Stimulated activated CD8-positive, alpha-beta memory T cell treated with anti-CD3 and anti-CD28 coated beads, Interleukin-7, amount 100 ng/mL, for 48 hours (primary cell): ENCODE measurements at regions not wholly inside any gene's neighbourhood (a gene's known extent, or its start where the extent isn't known, plus 50 kb on each side); places are given as distances from the start of the nearest gene placed in this dataset.

Experiments used
- DNase-seq, 2 donors: peaks; one replicate each; pipeline ENCODE4 v3.0.0-alpha.2; 2020; ENCODE audit warnings: low read depth in 1 of 2; ENCODE audit errors: extremely low read depth in 1 of 2

DNA sequence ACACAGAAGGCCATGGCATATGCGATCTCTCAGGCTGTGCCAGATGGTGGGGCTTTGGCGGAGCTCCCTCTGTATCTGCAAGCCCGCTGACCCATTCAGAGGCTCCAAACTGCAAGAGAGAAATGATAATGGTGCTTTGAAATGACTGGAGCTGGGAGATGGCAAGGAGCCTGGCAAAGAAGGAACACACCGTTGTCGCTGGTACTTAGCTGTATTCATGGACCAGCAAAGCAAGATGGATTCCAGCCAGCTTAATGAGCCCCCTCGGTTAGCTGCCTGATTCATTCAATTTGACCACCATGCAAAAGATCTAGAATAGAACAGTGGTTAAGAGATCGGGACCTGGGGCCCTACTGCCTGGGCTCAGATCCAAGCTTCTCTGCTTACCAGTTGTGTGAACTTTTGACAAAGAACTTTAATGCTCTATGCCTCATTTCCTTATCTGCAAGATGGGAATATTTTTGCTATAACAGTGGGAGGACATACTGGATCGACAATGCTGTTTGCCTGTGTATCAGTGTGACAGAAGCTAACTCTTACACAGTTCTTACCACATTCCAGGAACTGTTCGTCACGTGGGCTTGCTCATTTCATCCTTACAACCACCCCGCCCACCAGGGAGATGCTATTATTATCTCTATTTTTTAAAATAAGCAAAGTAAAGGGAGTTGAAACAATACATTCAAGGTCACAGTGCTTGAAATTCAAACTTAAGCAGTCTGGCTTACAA lies 317.8 kb upstream of the SULF2 start:
- no peak for DNase-seq

DNA sequence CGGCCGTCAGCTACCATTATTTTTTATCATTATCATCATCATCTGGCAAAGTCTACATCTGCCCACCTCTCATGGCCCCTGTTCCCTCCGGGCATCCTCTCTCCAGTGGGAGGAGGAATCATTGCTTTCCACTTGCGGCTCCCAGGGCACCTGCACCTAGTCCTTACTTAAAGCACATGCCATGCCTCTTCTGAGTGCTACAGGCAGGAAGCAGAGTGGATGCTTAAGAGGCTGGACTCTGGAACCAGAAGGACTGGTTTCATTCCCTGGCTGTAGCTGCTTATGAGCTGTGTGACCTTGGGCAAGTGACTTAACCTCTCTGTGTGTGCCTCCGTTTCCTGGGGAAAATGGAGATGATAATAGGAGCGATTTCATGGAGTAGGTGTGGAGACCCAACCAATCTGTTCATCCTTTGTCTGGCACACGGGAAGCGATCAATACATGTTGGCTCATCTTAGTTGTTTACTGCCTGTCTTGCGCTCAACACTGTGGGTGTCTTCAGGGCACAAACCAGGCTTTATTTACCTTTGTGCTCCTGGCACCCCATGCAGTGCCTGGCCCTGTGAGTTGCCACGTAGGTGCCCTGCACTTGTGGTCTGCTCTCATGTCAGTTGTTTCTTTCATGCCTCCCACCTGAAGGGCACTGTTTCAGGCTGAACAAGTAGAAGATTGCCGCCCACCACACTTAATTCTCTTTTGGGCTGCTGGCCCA lies 317.0 kb upstream of the SULF2 start:
- DNase-seq: no peak

- DNase-seq: no peak
Observed at GRCh38 chr20:48100483-48100882, 315.2 kb upstream of the SULF2 start.

DNA sequence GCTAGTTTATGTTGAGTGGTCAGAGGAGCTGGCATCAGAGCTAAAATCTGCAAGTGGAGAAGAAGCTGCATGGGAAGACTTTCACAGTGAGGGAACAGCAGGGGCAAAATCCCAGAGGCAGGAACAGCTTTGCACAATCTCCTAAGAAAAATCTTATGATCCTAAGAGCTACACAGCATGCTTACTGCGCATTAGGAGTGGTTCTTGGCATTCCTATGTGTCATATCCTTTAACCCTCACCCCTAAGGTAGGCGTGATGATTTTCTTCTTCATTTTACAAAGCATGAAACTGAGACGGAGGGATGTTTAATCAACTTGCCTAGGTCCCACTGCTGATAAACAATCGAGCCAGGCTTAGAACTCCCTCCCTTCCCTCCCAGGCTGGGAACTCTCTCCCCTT lies 313.6 kb upstream of the SULF2 start:
- DNase-seq: no peak

DNA sequence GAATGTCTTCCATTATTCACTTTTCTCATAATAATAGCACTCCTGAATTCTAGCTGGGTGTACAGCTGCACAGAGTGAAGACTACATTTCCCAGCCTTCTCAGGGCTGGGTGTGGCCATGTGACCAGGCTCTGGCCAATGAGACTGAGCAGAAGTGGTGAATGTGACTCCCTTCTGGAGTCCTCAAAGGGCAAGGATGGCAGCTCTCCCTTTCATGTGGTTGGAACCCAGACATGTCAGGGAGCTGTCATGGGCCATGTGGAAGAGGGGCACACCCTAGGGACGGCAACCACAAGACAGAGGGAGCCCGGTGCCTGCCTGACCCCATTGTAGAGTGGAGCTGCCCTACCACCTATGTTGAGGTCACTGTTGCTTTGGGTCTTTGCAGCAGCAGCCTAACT lies 312.8 kb upstream of the SULF2 start:
- DNase-seq: no peak

- no peak for DNase-seq
Observed at GRCh38 chr20:48096957-48097890, 311.9 kb upstream of the SULF2 start.

- DNase-seq: no peak
Observed at GRCh38 chr20:48096212-48096875, 311.1 kb upstream of the SULF2 start.

GRCh38 chr20:48094944-48095343 lies 309.7 kb upstream of the SULF2 start:
- DNase-seq: no peak

GRCh38 chr20:48094196-48094749 lies 309.0 kb upstream of the SULF2 start:
- no peak for DNase-seq

GRCh38 chr20:48092596-48093280 lies 307.5 kb upstream of the SULF2 start:
- no peak for DNase-seq

DNA sequence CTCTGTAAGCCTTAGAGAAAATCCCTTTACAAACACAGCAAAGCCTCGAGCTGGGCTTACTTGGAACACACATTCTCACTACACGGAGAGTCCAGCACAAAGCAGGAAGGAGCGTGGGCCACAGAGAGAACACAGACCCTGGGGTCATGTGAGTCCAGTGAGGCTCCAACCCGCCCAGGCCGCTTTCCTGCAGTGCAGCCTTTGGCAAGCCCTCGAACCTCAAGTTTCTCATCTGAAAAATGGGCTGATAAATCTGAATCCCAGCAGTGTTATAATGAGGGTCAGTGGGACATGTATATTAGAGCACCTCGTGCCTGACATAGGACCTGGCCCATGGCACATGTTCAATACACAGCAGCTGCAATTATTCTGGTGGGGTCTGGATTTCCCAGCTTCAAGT lies 305.5 kb upstream of the SULF2 start:
- no peak for DNase-seq

DNA sequence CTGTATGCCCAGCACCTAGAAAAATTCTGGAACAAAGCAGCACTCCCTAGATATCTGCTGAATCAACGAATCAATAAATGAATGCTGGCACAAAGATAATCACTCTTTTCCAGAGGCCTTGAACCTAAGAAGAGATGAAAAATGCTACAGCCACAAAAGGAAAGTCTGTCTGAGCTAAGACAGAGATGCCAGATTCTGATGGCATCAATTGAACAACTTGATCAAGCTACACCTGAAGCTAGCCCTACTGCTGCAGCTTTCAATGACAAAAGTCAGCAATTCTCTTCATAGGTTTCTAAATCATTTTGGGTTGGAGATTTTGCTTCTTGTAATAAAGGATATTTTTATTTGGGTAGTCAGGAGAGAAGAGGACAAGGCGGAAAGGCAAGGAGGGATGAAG lies 305.0 kb upstream of the SULF2 start:
- DNase-seq: no peak

- no peak for DNase-seq
Observed at GRCh38 chr20:48080583-48080982, 295.3 kb upstream of the SULF2 start.

DNA sequence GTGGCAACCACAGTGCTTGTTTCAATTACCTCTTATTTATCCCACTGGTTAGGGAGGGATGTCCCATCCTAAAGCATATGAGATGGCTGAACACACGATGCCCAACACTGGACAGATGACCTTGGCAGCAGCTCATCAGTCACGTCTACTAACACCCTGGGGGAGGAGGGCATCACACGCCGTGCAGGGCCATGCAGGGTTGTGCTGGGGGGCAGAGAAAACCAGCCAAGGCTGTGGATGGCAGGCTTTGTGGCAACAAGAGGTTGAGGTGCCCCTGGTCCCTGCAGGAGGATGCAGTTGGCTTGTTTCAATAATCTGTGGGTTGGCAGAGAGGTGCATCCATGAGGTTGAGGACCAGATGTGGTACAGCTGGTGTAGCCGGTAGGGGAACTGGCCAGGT lies 293.7 kb upstream of the SULF2 start:
- no peak for DNase-seq

- no peak for DNase-seq
Observed at GRCh38 chr20:48076747-48077146, 291.5 kb upstream of the SULF2 start.

DNA sequence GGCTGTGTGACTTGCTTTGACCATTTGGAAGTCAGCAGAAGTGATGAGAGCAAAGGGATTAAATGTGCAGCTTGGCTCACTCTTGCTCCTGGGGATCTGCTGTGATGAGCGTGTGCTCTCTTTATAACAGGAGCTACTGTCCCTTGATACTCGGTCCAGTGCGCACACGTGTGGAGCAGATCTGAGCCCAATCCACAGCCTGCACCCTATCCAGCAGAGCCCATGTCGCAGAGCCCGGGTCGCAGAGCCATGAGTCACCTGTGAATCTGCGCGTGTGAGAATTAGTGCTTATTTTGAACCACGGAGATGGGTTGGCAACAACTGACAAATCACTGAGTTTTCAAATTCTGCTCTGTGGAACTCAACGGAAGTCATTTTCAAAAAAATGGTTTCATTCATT lies 291.0 kb upstream of the SULF2 start:
- DNase-seq: no peak

GRCh38 chr20:48075591-48076174 lies 290.4 kb upstream of the SULF2 start:
- no peak for DNase-seq

DNA sequence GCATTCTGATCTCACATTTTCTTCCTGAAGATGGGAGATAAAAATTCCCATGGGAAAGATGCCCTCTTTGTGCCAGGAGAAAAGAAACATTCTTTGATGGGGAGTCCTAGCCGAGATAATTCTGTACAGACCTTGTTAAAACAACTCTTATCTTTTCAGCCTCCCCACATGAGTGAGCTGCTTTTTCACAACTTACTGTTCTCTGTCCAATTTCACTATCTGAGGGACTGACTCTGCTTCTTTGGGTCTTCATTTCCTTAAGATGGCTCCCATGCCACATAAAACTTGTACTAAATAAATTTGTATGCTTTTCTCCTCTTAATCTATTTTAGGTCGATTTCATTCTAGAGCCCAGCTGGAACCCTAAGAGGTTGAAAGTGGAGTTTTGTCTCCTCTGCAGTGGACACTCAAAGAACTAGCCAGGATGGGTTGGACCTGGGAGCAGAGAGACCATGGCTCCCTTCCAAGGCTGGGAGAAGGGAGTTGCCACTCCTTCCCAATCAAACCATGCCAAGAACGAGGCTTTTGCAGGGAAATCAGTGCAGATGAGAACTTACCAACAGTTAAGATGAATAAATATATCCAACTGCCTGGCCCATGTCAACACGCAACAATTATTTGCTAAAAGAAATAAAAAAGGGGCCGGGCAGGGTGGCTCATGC lies 285.8 kb upstream of the SULF2 start:
- DNase-seq: no peak

GRCh38 chr20:48069596-48069995 lies 284.3 kb upstream of the SULF2 start:
- DNase-seq: no peak
